ENCODE measurements at regions not wholly inside any gene's neighbourhood (a gene's known extent, or its start where the extent isn't known, plus 50 kb on each side); places are given as distances from the start of the nearest gene placed in this dataset.
"Not testable (repeated sequence)": the region's sequence is repeated elsewhere in the genome, so short reads cannot be mapped to it uniquely, and the experiment has no call there.

DNA sequence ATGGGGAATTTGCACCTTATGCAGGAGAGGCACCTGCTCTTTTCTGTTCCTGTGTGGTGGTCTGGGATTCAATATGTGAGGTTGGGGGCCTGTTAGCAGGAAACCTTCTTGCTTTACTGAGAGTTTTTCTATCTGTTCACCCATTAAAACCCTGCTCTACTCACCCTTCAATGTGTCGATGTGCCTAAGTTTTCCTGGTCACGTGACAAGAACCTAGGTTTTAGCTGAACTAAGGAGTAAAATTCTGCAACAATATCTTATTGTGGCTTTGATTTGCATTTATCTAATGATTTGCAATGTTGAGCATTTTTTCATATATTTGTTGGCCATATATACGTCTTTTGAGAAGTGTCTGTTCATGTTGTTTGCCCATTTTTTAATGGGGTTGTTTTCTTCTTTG lies 979.9 kb downstream of the HACE1 start:
- DNase-seq, result no peak

DNA sequence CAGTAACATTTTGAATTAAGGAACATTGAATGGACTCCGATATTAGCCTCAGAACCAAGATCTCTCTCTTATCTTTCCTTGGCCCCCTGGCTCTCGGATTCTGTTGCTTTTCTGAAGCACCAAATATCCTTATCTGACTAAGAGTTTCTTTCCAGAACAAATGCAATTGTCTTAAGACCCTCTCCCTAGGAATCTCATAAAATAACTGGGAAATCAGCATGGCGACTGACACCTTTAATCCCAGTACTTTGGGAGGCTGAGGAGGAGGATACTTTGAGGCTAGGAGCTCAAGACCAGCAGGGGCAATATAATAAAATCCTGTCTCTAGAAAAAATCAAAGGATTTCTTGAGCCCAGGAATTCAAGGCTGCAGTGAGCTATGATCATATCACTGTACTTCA lies 984.5 kb downstream of the HACE1 start:
- DNase-seq, result no peak

DNA sequence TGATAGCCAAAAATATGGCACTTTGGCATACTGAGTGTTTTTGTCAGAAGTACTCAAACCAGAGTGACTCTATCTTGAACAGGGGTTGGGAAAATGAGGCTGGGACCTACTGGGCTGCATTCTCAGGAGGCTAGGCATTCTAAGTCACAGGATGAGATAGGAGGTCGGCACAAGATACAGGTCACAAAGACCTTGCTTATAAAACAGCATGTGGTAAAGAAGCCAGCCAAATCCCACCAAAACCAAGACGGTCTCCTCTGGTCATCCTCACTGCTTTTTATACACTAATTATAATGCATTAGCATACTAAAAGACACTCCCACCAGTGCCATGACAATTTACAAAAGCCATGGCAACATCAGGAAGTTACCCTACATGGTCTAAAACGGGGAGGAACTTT lies 985.1 kb downstream of the HACE1 start:
- DNase-seq, result no peak

DNA sequence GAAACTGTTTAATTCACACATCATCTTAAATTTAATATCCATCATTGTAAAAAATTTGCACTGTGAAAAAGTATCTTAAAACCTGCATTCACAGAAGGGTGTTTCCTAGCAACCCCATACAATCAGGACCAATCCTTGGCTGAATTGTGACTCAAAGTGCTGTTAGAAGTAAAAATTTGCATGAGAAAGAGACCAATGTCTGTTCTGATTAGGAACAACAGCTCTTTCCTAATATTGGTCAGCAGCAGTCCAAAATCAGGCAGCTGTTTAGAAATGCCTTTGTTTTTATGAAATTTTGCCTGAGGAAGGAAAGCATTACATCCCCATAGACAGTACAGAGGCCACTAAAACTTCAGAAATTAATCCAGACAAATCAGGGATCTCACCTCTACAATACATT lies 987.0 kb downstream of the HACE1 start:
- DNase-seq, result no peak

DNA sequence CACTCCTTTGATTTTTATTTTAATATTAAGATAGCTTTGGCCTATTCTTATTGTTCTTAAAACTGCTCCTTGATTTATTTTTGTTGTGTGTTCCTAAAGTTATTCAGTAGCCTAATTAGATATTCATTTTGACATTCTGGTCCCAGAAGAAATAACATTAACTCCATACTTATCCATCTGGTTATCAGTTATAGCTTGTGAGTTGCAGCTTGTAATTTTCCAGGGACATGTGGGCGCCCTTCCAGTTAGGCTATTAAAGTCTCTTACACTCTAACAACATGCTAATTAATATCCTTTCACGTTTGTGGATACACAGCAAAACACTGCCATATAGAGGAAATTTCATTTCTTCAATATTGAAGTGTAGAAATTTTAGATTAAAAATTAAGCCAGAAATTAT lies 987.5 kb downstream of the HACE1 start:
- DNase-seq, result no peak

DNA sequence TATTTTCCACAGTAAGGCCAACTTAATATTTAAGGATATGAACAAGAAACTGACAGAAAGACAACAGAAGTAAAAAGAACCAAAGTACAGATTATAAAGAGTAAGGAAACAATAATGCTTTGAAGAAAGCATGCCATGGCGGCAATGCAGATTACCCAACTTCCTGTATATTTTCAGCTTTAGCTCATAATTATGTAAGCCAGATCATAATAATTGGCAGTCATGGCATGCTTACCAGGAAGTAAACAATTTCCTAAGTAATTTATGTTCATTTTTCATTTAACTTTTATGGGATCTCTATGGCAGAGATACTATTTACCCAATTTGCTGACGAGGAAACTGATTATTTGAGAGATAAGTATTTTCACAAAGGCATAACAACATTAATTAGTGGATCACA lies 988.7 kb downstream of the HACE1 start:
- DNase-seq, result no peak

DNA sequence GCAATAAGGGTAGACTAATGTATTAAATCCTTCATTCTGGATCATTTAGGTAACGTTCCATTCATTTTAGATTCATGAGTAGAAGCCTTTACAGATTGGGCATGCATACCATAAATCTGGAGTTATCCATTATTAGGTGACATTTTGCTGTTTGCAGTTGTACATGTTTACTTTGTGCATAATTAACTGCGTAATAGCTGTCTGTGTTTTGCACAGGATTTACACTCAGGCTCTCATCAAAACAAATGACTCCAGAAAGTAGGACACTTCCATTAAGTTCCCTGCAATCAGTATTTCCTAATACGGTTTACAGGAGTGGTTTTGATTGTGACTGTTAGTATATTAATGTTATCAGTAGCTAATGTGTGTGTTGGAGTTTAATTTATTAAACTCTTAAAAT lies 997.4 kb downstream of the HACE1 start:
- DNase-seq, result no peak

DNA sequence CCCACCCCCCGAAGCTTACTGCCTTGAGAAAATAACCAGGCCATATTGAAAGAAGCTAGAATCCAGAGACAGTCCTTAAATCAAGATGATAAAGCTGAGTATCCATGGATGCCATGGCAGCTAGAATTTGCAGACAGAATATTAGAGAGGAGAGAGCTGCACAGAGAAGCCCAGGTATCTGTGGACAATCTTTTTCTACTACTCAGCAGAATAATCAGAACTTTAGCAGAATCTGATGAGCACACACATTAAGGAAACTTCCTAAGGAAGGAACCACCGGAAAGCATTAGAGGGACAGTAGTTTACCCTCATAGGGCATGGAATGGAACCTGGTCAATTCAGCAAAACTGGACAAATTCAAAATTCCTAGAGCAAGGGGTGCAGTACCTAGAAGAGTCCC lies 1001.7 kb downstream of the HACE1 start:
- DNase-seq, result no peak

DNA sequence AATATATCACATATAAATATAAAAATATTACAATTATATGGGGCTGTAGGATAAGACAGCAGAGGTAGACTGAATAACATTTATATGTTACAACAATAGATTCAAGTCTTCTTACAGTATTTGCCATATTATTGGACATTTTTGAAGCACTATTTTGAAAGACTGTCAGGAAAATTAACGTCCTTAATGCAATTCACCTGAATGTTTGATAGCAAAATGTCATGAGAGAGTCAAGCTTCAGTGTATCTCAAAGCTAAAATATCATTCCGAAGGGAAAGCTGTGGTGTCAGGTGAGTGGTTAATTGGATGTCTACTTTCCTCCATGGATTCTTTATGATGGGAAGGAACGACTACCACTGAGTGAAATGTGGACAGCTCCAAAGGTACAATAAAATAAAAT lies 1004.0 kb downstream of the HACE1 start:
- DNase-seq, result no peak

DNA sequence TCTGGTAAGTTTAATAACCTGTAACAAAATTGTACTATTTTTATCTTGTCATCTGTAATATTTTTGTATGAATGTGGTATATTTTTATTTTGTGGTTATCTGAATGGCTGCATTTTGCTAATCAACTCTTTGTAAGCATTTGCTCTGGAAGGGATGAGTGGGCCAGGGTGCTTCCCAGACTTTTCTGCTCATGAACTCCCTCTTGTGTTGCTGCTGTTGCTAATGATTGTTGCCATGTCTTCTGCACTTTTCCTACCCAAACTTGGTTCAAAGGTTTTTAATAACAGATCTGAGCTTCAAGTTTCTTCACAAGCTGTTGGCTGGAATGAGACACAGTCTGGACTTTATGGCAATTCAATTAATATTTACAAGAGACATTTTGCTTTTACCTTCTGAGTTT lies 1005.7 kb downstream of the HACE1 start:
- no peak for DNase-seq

DNA sequence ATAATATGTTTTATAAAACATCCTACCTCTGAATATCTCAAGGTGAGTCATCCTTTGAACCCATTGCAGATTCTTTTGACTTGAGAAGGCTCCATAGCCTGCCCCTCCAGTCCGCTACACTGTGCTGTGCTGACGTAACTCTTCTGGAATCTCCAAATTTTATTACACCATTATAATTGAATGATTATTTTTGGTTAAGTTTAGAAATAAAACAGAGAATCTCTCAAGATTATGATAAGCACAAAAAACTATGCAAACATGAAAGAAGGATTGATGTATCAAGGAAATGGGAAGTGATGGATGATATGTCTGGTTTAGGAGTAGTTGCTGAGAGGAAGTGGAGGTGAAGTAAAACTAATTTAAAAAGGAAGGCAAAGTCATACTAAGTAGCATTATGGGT lies 1021.3 kb downstream of the HACE1 start:
- no peak for DNase-seq

DNA sequence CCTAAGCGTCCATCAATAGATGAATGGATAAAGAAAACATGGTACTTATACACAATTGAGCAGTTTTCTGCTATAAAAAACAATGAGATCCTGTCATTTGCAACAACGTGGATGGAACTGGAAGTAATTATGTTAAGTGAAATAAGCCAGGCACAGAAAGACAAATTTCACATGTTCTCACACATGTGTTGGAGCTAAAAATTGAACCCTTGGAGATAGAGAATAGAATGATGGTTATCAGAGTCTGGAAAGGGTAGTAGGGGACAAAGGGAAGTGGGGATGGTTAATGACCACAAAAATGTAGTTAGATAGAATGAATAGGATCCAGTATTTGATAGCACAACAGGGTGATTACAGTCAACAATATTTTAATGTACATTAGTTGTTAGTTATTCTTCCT lies 1033.5 kb downstream of the HACE1 start:
- peak; percentile 2 for DNase-seq

DNA sequence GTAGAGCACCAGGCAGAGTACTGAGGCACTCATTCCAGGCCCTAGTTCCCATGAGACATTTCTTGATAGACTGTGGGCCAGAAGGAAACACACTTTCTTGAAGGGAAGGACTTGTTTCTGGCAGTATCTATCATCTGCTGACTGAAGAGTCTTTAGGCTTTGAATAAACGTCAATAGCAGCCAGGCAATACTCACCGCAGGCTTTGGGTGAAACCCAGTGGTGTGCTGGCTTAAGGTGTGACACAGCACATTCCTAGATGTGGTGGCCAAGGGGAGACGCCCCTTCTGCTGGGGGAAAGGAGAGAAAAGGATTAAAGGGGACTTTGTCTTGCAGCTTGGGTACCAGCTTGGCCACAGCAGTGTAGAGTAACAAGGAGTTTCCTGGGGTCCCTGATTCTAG lies 1039.6 kb downstream of the HACE1 start:
- DNase-seq, result no peak

DNA sequence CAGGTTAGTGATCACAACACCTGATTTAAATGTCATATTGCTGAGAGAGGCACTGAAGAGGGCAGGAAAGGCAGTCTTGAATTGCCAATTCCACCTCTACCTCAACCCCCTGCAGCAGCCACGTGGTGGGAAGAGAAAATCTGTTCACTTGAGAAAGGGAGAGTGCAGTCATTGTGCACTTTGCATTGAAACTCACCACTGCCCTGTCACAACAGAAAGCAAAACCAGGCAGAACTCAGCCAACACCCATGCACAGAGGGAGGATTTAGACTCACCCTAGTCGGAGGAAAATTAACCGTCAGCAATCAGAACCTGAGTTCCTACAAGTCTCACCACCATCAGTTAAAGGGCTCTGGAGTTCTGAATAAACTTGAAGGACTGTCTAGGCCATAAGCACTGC lies 1040.2 kb downstream of the HACE1 start:
- no peak for DNase-seq

DNA sequence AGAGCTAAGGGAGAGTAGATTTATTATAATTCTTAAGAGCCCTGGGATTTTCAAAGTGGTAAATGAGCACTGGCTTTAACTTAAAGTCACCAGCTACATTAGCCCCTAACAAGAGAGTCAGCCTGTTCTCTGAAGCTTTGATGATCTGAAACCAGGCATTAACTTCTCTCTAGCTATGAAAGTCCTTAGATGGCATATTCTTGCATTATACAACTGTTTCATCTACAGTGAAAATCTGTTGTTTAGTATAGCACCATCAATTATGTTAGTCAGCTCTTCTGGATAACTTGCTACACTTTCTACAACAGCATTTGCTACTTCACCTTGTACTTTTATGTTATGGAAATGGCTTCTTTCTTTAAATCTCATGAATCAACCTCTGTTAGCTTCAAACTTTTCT lies 1046.7 kb downstream of the HACE1 start:
- no peak for DNase-seq

DNA sequence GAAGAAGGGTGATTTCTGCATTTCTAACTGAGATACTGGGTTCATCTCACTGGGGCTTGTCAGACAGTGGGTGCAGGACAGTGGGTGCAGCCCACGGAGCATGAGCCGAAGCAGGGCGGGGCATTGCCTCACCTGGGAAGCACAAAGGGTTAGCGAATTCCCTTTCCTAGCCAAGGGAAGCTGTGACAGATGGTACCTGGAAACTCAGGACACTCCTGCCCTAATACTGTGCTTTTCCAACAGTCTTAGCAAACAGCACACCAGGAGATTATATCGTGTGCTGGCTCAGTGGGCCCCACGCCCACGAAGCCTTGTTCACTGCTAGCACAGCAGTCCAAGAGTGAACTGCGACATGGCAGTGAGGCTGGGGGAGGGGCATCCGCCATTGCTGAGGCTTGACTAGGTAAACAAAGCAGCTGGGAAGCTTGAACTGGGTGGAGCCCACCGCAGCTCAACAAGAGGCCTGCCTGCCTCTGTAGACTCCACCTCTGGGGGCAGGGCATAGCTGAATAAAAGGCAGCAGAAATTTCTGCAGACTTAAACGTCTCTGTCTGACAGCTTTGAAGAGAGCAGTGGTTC lies 1057.7 kb downstream of the HACE1 start:
- DNase-seq, result not testable (repeated sequence)

DNA sequence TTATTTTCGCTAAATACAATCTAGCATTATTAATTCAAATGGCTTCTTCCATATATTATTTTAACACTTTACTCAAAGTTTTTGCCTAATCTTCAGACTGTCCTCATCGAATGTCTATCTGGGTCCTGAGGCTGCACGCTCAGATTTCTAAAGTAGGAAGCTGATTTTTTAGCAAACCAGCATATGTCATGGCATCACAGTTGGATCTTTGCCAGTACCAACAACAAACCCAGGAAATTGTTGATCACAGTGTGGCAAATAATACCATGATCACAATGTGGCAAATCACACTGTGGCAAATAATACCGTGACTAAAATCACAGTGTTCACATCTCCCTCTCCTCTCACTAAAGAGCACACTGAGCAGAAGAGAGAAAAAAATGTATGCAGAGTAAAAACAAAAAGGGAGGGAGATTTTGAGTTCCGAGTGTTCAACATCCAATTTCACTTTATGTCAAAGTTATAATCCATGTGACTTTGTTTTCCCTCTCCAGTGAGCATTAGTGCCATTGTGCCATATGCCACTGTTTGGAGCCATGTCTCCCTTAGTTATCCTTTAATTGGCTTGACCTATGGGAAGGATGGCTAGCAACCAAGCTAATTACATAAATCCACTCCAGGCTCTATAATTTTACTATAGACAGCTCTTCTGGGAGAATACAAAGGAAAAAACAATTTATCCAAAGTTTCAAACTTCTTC lies 1059.6 kb downstream of the HACE1 start:
- no peak for DNase-seq

DNA sequence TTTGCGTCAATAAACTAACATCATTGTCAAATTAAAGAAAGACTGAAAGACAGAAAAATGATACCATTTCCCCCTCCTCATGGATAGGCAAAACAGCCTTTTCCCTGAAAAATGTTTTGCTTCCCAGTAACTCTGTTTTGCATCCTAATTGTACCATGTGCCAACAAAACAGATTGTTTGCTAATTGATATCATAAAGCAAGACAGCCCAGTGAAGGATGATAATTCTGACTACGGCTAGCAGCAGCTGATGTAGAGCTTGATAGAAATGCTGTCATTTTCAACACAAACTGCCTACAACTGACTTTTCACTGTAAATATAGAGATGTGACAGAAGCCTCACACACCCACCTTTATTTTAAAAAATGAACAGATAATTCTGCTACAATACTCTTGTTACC lies 1061.6 kb downstream of the HACE1 start:
- no peak for DNase-seq

DNA sequence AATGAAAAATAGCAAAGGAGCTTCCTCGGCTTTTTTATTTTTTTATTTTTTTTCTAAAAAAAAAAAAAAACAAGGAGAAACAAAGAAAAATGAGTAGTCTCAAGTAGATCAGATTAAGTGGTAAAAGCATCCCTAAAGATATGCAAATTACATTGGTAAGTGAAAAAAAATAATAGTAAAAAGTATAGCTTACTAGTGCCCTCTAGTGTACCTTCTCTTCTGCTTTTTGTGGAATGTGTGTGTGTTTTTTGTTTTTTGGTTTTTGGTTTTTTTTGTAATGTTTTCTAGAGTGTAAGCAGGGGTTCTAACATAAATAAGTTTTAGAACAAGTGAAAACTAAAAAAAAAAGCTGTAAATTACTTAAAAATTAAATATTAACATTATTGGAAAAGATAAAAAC lies 1062.0 kb downstream of the HACE1 start:
- peak; percentile 8 for DNase-seq

DNA sequence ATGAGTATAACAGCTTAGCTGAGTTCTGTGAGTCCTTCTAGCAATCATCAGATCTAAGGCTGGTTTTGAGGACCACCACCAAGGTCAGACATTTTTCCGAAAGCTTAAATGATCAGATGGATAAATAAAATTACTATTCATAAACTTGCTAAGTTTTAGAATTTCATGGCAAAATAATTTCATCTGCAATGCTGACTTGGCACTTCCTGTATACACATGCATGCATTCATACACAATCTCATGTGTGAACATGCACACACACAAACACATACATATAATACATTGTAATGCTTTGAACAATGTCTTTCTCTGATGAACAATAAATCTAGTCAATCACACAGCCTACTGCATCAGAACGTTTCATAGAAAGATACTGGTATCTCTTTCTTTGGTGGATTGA lies 1068.3 kb downstream of the HACE1 start:
- DNase-seq, result no peak

DNA sequence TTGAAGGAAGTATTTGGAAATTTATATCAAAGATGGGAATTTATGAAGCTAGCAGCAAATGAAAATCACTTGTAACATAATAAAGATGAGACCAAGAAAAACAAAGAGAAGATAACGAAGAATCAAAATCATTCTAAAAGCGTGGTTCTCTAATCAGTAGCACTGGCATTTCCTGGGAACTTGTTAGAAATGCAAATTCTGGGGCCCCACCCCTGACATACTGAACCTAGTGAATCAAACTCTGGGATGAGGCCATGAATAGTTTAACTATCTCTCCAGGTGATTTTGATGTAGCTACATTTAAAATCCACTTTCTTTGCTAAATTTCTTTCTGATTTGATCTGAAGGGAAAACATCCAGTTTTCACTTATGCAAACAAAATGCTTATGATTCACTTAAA lies 1075.6 kb downstream of the HACE1 start:
- no peak for DNase-seq

DNA sequence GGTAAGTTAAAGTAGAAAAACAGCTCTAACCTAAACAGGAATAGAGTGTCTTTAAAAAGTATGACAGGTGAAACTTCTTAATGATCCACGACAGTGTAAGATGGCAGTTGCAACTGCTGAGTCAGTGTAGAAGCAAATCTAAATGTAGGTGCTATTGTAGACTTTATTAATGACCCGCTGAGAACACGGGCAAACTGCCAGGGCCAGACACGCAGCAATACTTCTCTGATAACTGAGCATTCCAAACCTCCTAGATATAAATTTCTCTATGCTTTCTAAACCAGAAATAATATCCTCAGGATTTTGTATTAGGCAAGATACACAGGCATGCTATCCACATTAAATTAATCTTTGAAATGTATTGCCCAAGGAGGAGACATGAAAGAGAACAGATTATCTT lies 1076.4 kb downstream of the HACE1 start:
- no peak for DNase-seq

DNA sequence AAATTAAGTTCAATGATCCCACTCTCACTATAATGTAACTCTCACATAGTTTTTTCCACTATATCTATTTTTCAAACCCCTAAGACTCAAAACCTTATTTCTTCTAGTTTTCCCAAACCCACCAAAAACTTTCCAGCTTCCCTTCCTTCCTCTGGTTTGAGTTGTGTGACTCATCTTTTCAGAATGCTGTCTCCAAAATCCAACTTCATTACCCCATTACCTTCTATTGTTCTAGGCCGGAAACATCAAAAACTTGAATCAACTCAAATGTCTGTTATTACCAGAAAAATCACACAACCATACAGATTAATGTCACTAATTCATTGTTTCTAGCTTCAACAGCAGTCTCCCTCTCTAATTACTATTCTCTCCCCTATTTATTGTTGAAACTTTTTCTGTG lies 1090.3 kb downstream of the HACE1 start:
- DNase-seq, result no peak

DNA sequence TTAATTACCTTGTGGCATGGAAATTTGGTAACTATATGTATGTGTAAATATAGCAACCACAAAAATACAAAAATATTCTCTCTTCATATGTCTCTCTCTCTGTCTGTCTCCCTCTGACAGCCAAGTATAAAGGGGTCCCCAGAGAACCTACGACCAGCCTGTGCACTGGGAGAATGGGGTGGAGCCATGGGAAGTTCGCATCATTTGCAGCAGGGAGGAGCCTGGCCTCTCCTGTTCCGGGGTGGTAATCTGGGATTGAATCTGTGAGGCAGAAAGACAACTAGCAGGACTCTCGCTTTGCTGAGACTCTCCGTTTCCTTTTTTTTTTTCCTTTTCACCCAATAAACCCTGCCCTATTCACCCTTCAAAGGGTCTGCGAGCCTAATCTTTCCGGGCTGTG lies 1109.1 kb downstream of the HACE1 start:
- no peak for DNase-seq

DNA sequence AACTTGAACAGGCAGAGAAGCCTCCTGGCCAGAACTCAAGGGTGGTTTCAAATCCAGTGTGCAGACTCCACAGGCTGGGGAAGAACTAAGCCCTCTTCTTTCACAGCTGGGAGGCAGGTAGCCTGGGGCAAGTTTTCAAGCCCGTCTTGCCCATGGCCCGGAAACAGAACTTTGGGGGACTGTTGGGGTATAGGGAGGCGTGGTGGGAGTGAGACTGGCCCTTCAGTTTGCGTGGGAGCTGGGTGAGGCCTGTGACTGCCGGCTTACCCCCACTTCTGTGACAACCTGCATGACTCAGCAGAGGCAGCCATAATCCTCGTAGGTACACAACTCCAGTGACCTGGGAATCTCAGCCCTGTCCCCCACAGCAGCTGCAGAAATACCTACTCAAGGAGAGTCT lies 1125.7 kb downstream of the HACE1 start:
- no peak for DNase-seq
